HG03066 (cell line): ENCODE measurements at regions not wholly inside any gene's neighbourhood (a gene's known extent, or its start where the extent isn't known, plus 50 kb on each side); places are given as distances from the start of the nearest gene placed in this dataset.

Experiments used
- ATAC-seq: cut with Tn5 transposase; IDR thresholded peaks from one replicate; pipeline ENCODE4 v1.9.1; 2021; ENCODE audit warnings: low read depth; ENCODE audit not compliant: unreplicated experiment

DNA sequence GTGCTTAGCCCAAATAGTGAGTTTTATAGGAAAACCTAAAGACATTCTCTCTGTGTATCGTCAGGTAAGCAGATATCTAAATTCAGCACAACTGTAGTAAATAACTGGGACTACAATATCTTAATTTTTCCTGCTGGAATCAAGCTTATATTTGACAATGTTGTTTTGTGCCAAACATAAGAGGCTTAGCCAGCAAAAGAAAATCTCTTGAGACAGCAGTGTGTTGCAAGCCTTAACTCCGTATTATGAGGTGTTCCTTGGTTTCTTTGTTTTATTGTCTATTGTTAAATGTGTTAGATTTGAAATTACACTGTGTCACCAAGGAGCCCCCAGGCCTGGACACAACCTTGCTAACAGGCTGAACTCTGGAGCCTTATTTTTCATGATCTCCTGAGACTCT lies 1570.6 kb upstream of the GOT2 start:
- no peak for ATAC-seq

DNA sequence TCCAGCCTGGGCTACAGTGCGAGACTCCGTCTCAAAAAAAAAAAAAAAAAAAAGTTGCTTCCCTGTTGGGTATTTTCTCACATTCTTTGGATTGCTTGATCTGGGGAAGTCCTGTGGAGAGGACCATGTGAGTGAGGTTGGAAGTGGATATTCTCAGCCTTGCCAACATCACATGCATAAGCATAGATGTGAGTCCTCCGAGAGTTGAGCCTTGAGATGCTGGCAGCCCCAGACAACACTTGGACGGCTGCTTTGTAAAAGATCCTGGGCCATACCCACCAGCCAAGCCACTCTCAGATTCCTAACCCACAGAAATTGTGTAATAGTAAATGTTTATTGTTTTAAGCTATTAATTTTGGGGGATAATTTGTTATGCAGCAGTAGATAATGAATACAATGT lies 1570.0 kb upstream of the GOT2 start:
- ATAC-seq: no peak

GRCh38 chr16:60302676-60303075 lies 1568.6 kb upstream of the GOT2 start:
- no peak for ATAC-seq

- no peak for ATAC-seq
Measured at GRCh38 chr16:60302261-60302660, 1568.1 kb upstream of the GOT2 start.

- ATAC-seq: no peak
Measured at GRCh38 chr16:60299241-60299776, 1565.2 kb upstream of the GOT2 start.

GRCh38 chr16:60295451-60295850 lies 1561.3 kb upstream of the GOT2 start:
- ATAC-seq: no peak

DNA sequence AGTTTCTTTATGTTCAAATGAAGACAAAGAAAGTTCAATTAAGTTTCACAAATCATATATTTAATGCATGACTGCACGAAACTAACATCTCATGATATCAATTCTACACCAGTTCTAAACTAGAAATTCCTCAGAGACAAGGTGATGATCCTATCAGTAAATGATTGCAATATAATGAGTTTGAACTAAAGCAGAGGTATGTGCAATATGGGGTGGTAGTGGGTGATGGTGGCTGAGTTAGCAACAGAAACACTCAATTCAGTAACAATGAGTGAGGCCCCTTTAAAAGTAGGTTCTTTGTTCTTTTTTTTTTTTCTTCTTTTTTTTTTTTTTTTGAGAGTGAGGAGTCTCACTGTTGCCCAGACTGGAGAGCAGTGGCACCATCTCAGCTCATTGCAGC lies 1551.7 kb upstream of the GOT2 start:
- ATAC-seq: no peak

- no peak for ATAC-seq
Measured at GRCh38 chr16:60279061-60279665, 1545.0 kb upstream of the GOT2 start.

DNA sequence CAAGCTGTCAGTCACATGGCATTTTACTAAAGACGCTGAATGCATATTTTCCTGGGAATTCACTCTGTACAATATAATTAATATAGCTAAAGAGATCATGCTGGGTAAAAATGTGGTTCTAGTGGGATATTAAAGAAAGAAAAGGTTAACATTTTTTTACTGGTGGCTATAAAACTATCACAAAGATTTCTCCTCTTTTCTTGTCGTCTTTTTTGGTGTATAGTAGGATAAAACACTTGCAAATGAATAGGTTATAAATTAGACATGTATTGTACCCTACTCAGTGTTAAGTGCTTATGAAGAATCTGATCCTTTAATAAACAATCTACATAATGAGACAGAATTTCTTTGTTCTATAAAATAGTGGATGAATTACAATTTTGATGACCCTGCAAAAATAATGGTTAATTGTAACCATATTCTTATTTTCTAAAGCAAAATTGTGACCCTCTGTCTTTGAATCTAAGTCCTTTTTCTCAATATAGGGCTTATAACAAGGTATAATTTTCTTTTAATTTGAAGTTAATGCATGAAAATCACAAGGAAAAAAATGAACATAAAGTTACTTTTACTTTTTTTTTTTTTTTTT lies 1540.4 kb upstream of the GOT2 start:
- no peak for ATAC-seq

DNA sequence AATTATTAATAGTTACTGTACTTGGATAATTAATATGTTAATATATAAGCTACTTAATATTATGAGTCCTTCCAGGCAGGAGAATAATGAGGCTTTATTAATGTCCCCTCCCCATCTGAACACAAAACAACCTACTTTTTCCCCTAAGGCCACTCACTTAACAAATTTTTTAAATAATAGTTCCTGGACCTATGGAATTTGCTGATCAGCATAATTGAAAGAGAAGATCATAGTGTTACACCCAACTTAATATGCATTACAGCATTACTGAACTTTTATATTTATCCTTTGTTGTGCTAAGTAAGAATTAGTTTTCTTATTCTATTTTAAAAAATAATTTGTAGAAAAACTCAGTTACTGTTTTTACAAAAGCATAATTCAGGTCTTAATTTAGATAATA lies 1537.7 kb upstream of the GOT2 start:
- ATAC-seq: no peak

- no peak for ATAC-seq
Measured at GRCh38 chr16:60271025-60271771, 1537.1 kb upstream of the GOT2 start.

DNA sequence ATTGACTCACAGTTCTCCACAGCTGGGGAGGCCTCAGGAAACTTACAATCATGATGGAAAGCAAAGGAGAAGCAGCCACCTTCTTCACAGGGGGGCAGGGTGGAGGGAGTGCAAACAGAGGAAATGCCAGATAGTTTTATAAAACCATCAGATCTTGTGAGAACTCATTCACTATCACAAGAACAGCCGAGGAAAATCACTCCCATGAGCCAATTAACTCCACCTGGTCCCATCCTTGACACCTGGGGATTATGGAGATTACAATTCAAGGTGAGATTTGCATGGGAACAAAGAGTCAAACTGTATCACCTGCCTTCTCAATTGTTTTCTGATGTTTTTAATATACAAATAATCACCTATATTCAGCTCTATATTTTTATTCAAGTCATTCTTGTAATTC lies 1527.3 kb upstream of the GOT2 start:
- no peak for ATAC-seq

GRCh38 chr16:60259956-60260355 lies 1525.8 kb upstream of the GOT2 start:
- no peak for ATAC-seq

DNA sequence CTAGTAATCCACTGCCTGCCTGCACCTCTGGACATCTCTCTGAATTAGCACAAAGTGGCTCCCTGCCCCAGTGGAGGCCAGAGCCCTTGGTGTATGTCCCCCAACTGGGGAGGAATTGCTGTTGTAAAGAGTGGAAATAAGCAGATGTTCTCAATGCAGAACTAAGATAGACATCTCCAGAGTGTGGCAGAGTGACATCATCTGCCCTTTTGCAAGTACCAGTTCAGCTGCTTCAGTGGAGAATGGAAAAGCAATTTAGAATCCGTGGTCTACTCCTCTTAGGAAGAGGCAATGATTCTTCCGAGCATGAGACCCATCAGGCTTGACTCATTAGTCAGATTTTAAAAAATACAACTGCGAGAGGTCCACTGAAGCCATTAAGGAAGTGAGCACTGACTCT lies 1512.0 kb upstream of the GOT2 start:
- ATAC-seq: no peak

DNA sequence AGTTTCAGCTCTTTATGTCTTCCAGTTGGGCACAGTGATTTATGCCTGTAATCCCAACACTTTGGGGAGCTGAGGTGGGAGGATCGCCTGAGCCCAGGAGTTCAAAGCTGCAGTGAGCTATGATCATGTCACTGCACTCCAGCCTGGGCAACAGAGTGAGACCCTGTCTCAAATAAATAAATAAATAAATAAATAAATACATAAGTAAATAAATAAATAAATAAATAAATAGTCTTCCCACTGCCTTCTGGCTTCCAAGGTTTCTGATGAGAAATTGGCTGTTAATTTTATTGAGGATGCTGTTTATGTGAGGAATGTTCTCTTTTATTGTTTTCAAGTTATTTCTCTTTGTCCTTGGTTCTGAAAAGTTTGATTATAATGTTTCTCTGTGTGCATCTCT lies 1507.6 kb upstream of the GOT2 start:
- ATAC-seq: no peak

DNA sequence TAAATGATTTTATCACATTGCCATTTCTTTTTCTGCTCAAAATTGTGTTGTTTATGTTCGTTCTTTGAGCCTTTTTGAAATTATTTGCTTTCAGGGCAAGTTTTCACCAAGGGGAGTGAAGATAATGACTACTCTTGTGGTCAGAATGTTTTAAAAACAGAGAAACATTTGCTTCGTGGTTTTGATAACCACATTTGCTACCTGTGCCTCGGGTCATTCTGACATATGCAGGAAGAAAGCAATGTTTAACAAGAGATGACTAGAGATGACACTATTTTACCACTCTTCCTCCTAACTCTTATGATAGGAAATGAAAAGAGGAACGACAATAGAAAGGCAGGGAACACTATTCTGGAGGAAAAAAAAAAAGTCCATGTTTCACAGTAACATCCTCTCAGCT lies 1496.5 kb upstream of the GOT2 start:
- ATAC-seq: no peak

DNA sequence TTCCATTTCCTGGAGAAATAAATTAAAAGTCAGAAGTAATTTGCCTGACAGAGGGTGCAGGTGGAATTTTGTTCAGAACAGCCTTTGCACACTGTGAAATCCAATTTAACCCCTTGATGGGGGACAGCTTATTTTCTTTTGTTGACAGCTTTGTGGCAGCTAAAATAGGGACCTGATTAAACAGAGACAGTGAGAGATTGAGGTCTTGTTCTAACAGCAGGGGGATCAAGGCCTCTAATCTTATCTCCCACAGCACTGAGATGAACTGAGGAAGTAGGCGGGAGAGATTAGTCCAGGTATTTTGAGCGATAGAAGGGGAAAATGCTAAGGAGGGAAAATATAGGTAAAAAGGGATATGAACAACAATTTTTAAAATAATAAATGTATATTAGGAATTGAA lies 1491.4 kb upstream of the GOT2 start:
- no peak for ATAC-seq

GRCh38 chr16:60217787-60218186 lies 1483.7 kb upstream of the GOT2 start:
- ATAC-seq: no peak

DNA sequence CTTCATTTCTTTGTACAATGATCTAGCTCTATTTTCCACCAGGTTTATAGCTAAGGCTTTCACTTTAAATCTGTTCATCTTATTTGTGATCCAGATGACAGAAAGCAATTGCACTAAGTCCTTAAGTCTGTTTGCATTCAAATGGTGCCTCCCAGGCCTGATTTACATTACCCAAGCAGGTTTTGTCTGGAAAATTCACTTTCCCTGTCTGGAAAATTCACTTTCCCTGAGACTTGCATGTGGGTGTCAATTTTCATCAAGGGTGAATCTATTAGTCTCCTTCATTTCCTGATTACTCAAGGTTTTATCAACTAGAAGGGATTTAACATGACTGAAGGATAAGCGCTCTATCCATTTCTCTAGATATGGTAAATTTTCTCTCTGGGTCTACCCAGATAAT lies 1480.2 kb upstream of the GOT2 start:
- ATAC-seq: no peak

- ATAC-seq: no peak
Measured at GRCh38 chr16:60206516-60206915, 1472.4 kb upstream of the GOT2 start.

GRCh38 chr16:60204181-60204580 lies 1470.1 kb upstream of the GOT2 start:
- no peak for ATAC-seq
